AG09319 (cell line): ENCODE measurements at regions not wholly inside any gene's neighbourhood (a gene's known extent, or its start where the extent isn't known, plus 50 kb on each side); places are given as distances from the start of the nearest gene placed in this dataset.

Experiments
- DNase-seq: peaks from one replicate; pipeline ENCODE4 v3.0.0-alpha.2; 2010; ENCODE audit warnings: low read depth; ENCODE audit errors: extremely low read depth
- TF ChIP-seq, protein P1 (sequence below): IDR thresholded peaks from 2 replicates; pipeline ENCODE4 v1.5.1; 2011; ENCODE audit warnings: low read depth, mild to moderate bottlenecking, inconsistent platforms, low read length, moderate library complexity

DNA sequence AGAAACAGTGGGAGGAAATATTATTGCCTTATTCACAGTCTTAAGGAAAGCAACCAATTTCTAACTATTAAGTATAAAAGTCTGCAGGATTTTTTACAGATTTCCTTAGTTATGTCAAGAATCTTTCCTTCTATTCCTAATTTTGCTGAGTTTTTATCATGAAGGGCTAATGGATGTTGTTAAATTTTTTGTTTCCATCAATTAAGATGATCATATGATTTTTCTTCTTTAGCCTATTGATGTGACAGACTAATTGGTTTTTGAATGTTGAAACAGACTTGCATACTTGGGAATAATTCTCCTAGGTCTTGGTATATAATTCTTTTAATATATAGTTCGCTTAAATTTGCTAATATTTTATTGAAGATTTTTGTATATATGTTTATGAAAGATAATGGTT lies 569.1 kb upstream of the KCND2 start:
- TF ChIP-seq, protein P1, sequence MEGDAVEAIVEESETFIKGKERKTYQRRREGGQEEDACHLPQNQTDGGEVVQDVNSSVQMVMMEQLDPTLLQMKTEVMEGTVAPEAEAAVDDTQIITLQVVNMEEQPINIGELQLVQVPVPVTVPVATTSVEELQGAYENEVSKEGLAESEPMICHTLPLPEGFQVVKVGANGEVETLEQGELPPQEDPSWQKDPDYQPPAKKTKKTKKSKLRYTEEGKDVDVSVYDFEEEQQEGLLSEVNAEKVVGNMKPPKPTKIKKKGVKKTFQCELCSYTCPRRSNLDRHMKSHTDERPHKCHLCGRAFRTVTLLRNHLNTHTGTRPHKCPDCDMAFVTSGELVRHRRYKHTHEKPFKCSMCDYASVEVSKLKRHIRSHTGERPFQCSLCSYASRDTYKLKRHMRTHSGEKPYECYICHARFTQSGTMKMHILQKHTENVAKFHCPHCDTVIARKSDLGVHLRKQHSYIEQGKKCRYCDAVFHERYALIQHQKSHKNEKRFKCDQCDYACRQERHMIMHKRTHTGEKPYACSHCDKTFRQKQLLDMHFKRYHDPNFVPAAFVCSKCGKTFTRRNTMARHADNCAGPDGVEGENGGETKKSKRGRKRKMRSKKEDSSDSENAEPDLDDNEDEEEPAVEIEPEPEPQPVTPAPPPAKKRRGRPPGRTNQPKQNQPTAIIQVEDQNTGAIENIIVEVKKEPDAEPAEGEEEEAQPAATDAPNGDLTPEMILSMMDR = no peak
- no peak for DNase-seq

DNA sequence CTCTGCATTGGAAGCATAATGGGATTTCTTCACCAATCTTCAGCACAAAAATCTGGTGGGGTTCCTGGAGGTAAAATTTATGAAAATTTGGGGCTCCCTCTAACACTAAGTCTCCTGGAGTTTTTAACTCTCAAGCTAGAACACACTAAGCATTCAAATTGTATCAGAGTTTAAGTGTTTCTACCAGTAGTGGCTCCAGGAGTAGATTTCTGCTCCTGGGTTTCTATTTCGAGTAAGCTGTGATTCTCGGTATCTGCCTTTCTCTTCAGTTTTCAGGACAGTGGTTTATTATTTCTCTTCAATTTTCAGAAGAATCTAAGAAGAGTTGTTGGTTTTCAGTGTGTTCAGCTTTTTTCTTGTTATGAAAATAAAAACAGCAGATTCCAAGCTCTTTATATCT lies 566.4 kb upstream of the KCND2 start:
- DNase-seq = no peak
- TF ChIP-seq, protein P1 = no peak

DNA sequence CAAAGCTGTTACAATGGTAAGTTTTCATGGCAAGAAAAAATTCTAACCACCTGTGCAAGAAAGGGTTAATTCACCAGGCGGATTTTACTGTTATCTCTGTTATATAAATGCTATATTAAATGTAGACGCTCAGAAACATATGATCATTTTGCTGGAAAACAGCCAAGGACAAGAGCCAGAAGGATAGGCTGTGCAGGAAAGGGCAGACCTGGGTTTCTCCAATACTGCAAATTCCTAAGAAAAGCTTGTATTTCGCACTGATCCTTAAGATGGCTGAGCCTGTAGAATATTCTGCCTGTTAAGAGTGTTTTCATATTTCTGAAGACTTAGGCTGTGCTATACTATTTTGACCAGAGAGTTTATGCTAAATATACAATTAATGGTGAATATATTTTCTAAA lies 564.1 kb upstream of the KCND2 start:
- no peak for DNase-seq
- TF ChIP-seq, protein P1 = no peak

DNA sequence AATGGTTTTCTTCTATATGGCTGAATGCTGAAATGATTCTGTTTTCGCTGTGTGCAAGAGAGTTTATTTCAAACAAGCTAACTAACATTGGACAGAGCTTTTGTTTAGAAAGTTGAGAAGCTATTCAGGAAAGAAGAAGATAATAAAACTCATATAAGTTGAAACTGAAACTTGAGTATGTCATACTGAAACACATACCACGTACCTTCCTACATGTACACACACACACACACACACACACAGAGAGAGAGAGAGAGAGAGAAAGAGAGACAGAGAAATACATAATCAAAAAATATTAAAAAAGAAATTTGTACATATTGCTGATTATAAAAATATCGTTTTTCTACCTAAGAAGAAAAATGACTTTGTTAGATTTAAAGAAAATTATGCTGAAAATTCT lies 561.9 kb upstream of the KCND2 start:
- TF ChIP-seq, protein P1 = no peak
- DNase-seq = no peak

DNA sequence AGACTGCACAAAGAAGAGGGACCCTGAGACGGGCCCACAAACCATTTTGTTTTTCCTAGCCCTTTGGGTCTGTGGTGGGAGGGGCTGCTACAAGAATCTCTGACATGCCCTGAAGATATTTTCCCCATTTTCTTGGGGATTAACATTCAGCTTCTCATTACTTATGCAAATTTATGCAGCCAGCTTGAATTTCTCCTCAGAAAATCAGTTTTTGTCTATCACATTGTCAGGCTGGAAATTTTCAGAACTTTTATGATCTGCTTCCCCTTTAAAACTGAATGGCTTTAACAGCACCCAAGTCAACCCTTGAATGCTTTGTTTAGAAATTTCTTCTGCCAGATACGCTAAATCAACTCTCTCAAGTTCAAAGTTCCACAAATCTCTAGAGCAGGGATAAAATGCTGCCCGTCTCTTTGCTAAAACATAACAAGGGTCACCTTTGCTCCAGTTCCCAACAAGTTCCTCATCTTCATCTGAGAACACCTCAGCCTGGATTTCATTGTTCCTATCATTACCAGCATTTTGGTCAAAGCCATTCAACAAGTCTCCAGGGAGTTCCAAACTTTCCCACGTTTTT lies 560.0 kb upstream of the KCND2 start:
- TF ChIP-seq, protein P1 = no peak
- DNase-seq = no peak

DNA sequence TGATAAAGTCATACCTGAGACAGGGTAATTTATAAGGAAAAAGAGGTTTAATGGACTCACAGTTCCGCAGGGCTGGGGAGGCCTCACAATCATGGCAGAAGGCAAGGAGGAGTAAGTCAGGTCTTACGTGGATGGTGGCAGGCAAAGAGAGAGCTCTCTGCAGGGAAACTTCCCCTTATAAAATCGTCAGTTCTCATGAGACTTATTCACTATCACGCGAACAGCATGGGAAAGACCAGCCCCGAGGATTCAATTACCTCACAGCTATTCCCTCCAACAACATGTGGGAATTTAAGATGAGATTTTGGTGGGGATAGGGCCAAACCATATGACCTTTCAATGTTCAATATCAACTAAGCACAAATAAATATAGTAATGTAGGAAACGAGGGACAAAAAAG lies 559.4 kb upstream of the KCND2 start:
- TF ChIP-seq, protein P1 = no peak
- DNase-seq = no peak

DNA sequence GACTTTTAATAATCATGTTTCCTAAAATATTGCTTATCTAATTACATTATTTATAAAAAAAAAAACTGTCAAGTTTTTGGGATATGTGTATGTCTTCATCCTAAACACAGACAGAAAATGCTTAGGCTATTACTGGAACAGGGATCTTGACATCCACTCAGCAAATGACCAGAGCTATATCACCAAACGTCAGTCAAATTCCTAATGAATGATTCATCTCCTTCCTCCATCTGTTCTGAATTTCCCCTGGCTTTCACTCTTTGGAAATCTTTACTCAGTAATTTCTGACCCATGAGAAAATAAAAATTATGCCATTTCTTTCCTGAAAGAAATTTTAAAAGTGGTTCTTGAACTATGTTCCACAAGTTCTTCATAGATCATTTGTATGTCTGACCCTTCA lies 552.4 kb upstream of the KCND2 start:
- DNase-seq = peak; percentile 27
- TF ChIP-seq, protein P1 = no peak
